CD4-positive, alpha-beta memory T cell (primary cell): ENCODE measurements at regions not wholly inside any gene's neighbourhood (a gene's known extent, or its start where the extent isn't known, plus 50 kb on each side); places are given as distances from the start of the nearest gene placed in this dataset.

Experiments used
- CTCF ChIA-PET: fragments of 350-600 bp; sonication (Branson Sonifier 250); formaldehyde crosslinking; loops from one replicate; lab custom pipeline; 2021; ENCODE audit warnings: inconsistent platforms; ENCODE audit not compliant: partially characterized antibody; lab: Charles Lee
- POLR2A ChIA-PET: fragments of 350-600 bp; sonication (Branson Sonifier 250); formaldehyde crosslinking; loops from one replicate; lab custom pipeline; 2021; ENCODE audit not compliant: partially characterized antibody; lab: Charles Lee
- DNase-seq, 5 donors: peaks; one replicate each; pipeline versions ENCODE4 v3.0.0 to v3.0.0-alpha.2; 2020 to 2022; ENCODE audit warnings: mixed read lengths in 1 of 5
- H3K27ac ChIP-seq: one replicate; pipeline ENCODE4 v1.7.0; 2013; ENCODE audit warnings: low read depth, low read length
- H3K27me3 ChIP-seq: 2 replicates; pipeline ENCODE4 v1.7.0; 2013; ENCODE audit warnings: mild to moderate bottlenecking, low read length, moderate library complexity; ENCODE audit not compliant: insufficient read depth
- H3K36me3 ChIP-seq: 2 replicates; pipeline ENCODE4 v1.7.0; 2013; ENCODE audit warnings: mild to moderate bottlenecking, low read length, moderate library complexity; ENCODE audit not compliant: insufficient read depth
- H3K4me1 ChIP-seq: 2 replicates; pipeline ENCODE4 v1.7.0; 2013; ENCODE audit warnings: mild to moderate bottlenecking, low read length, moderate library complexity; ENCODE audit not compliant: insufficient read depth
- H3K4me3 ChIP-seq, 2 donors: one replicate each; pipeline ENCODE4 v1.7.0; 2013; ENCODE audit warnings: low read length in 2 of 2, mild to moderate bottlenecking in 1 of 2
- H3K9me3 ChIP-seq, 2 donors: one replicate each; pipeline ENCODE4 v1.7.0; 2013; ENCODE audit warnings: low read length in 2 of 2, control low read depth in 1 of 2; ENCODE audit not compliant: control insufficient read depth in 1 of 2
- H3K27ac Mint-ChIP-seq, 7 donors: one replicate each; pipeline ENCODE4 v1.8.0; 2020 to 2021; ENCODE audit warnings: mixed read lengths in 7 of 7, mild to moderate bottlenecking in 6 of 7, inconsistent platforms in 3 of 7, moderate library complexity in 3 of 7
- H3K27me3 Mint-ChIP-seq, 2 donors: one replicate each; pipeline ENCODE4 v1.8.0; 2020 to 2021; ENCODE audit warnings: mixed read lengths in 2 of 2
- H3K36me3 Mint-ChIP-seq, 2 donors: one replicate each; pipeline ENCODE4 v1.8.0; 2020 to 2021; ENCODE audit warnings: mixed read lengths in 2 of 2, inconsistent platforms in 1 of 2, mild to moderate bottlenecking in 1 of 2
- H3K4me1 Mint-ChIP-seq, 4 donors: one replicate each; pipeline ENCODE4 v1.8.0; 2020 to 2021; ENCODE audit warnings: mixed read lengths in 4 of 4, mild to moderate bottlenecking in 1 of 4
- H3K4me3 Mint-ChIP-seq, 8 donors: one replicate each; pipeline ENCODE4 v1.8.0; 2020 to 2021; ENCODE audit warnings: mixed read lengths in 8 of 8, mild to moderate bottlenecking in 7 of 8, moderate library complexity in 6 of 8, inconsistent platforms in 3 of 8
- H3K9me3 Mint-ChIP-seq, 8 donors: one replicate each; pipeline ENCODE4 v1.8.0; 2020 to 2021; ENCODE audit warnings: mixed read lengths in 8 of 8, mild to moderate bottlenecking in 5 of 8, inconsistent platforms in 3 of 8, moderate library complexity in 1 of 8
- intact Hi-C: fragments of 100-400 bp; cut with micrococcal nuclease; formaldehyde crosslinking; loops from one replicate; pipeline ENCODE4 v1.15.1; 2023

DNA sequence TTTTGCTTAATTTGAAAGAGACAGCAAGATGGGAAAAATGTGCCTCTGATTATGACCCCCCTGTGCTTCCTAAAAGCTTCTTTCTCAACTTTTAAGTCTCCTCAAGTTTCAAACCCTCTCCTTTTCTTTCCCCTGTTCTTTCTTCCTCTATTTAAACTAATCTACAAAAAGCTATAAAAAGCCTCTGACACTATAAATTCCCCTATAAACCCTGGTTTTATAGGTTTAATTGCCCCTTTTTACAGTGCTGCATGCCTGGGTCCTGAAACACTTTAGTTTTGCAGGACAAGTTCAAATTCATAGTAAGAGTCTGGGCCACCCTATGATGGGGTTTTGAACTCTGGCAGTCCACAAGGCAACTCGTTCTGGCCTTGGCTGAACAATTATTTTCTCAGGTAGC lies 510.9 kb upstream of the TBX3 start:
- Mint-ChIP-seq H3K4me1 (no peaks in the 10 kb centered on the region), H3K36me3 (no peaks in the 10 kb centered on the region), H3K27ac (no peak overlapping the region), H3K4me3 (no peak overlapping the region), H3K27me3 (peaks cover 0 to 1% of the 10 kb centered on the region in 2 donors), H3K9me3 (peaks cover 0 to 12% (median 4%) of the 10 kb centered on the region in 8 donors)
- ChIA-PET POLR2A (no interaction called here), CTCF (no interaction called here)
- DNase-seq = no peak
- intact Hi-C loops = no loop called here
- Histone ChIP-seq H3K27ac (no peak overlapping the region), H3K4me3 (no peak overlapping the region), H3K4me1 (no peaks in the 10 kb centered on the region), H3K9me3 (no peaks in the 10 kb centered on the region), H3K27me3 (no peaks in the 10 kb centered on the region), H3K36me3 (no peaks in the 10 kb centered on the region)

DNA sequence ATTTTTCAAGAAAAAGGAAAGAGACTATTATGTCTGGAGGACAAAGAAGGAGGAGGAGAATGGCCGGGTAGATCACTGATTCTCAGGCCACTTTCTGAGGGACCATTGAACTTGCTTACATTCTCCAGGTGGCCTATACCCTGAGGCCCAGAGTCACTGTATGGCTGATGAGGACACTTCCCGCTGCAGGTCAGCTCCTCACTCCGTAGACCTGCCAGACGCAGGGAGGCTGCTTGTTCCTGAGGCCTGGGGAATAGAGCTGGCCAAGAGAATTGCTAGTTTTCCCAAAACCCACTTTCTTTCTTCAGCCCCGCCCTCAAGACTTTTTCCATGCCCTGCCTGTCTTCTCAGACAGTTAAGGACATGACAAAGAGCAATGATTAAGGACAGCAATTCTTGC lies 510.5 kb upstream of the TBX3 start:
- no peak for DNase-seq
- H3K36me3 ChIP-seq = no peaks in the 10 kb centered on the region
- H3K27ac ChIP-seq = no peak overlapping the region
- no peak overlapping the region for H3K4me3 Mint-ChIP-seq
- peaks cover 0 to 1% of the 10 kb centered on the region in 2 donors for H3K27me3 Mint-ChIP-seq
- H3K27me3 ChIP-seq = no peaks in the 10 kb centered on the region
- no peak overlapping the region for H3K4me3 ChIP-seq
- ChIA-PET CTCF (no interaction called here), POLR2A (no interaction called here)
- intact Hi-C loops = no loop called here
- H3K36me3 Mint-ChIP-seq = no peaks in the 10 kb centered on the region
- H3K4me1 ChIP-seq = no peaks in the 10 kb centered on the region
- H3K9me3 Mint-ChIP-seq = peaks cover 0 to 13% (median 4%) of the 10 kb centered on the region in 8 donors
- peaks cover 0 to under 1% of the 10 kb centered on the region in 2 donors for H3K9me3 ChIP-seq
- H3K4me1 Mint-ChIP-seq = no peaks in the 10 kb centered on the region
- no peak overlapping the region for H3K27ac Mint-ChIP-seq

DNA sequence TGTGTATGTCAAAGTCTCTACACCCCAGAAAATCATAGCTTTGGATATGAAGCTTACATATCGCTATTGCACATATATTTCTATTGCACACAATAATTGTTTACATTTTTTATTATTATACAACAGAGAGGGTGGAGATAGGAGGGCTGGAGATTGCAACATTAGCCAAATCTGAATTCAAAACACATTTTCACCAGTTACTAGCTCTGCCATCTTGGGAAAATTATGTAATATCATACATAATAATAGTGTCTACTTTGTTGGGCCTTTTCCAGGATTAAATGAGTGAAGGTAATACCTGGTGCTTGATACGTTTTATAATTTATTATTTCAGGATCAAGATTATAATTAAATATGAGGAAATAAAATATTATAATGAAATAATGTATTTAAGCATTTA lies 507.4 kb upstream of the TBX3 start:
- H3K4me3 ChIP-seq = no peak overlapping the region
- no peak for DNase-seq
- Mint-ChIP-seq H3K27me3 (no peaks in the 10 kb centered on the region), H3K4me1 (no peaks in the 10 kb centered on the region), H3K4me3 (no peak overlapping the region), H3K9me3 (peaks cover 0 to 13% (median 4%) of the 10 kb centered on the region in 8 donors), H3K27ac (no peak overlapping the region), H3K36me3 (no peaks in the 10 kb centered on the region)
- POLR2A ChIA-PET = no interaction called here
- no peaks in the 10 kb centered on the region for H3K4me1 ChIP-seq
- no peaks in the 10 kb centered on the region for H3K27me3 ChIP-seq
- CTCF ChIA-PET = interaction anchor here (1.3 kb wide), 1 partner anchor 10 kb away, joined by 4 read pairs; no protein-coding TSS in a partner anchor
- H3K27ac ChIP-seq = no peak overlapping the region
- peaks cover 0 to 2% of the 10 kb centered on the region in 2 donors for H3K9me3 ChIP-seq
- no peaks in the 10 kb centered on the region for H3K36me3 ChIP-seq
- intact Hi-C loops = no loop called here

DNA sequence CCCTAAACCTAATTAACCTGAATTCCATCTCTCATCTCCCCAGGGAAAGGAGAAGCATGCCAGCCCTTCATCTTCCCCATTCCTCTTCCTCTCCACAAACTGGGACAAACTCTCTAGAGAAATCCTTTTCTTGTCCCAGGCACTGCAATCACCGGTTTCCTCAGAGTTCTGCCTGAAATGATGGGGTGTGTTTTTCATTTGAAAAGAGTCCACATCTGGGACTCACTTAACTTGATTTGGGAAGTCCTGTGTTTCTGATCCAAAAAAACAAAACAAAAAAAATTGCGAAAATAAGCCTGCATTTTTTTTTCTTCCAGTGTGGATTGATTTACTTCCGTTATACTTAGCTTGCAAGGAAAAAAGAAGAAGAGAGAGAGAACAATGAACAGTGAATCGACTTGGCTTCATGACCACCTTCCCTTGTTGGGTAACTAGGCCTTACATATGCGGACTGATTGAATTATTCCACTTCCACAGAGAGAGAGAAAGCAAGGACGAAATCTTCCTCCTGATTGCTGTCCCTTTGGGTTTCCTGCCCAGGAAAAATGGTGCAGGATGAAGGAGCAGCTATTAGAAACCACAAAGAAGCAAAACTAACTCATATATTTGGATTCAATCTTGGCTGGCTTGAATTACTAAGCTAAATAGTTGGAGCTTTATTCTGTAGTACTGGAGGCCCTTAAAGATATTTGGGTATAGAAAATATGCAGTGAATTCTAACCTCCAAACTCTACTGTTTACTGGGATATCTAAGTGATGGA lies 506.2 kb upstream of the TBX3 start:
- peaks cover 0 to 12% (median 6%) of the 10 kb centered on the region in 8 donors for H3K9me3 Mint-ChIP-seq
- H3K27me3 Mint-ChIP-seq = no peaks in the 10 kb centered on the region
- intact Hi-C loops = no loop called here
- no peaks in the 10 kb centered on the region for H3K4me1 Mint-ChIP-seq
- ChIA-PET CTCF (interaction anchor here (1.3 kb wide), 1 partner anchor 9 kb away, joined by 4 read pairs; no protein-coding TSS in a partner anchor), POLR2A (no interaction called here)
- Histone ChIP-seq H3K36me3 (no peaks in the 10 kb centered on the region), H3K27ac (no peak overlapping the region), H3K9me3 (peaks cover 0 to 2% of the 10 kb centered on the region in 2 donors), H3K27me3 (no peaks in the 10 kb centered on the region), H3K4me1 (no peaks in the 10 kb centered on the region), H3K4me3 (no peak overlapping the region)
- H3K4me3 Mint-ChIP-seq = no peak overlapping the region
- H3K36me3 Mint-ChIP-seq = no peaks in the 10 kb centered on the region
- H3K27ac Mint-ChIP-seq = no peak overlapping the region
- no peak for DNase-seq

DNA sequence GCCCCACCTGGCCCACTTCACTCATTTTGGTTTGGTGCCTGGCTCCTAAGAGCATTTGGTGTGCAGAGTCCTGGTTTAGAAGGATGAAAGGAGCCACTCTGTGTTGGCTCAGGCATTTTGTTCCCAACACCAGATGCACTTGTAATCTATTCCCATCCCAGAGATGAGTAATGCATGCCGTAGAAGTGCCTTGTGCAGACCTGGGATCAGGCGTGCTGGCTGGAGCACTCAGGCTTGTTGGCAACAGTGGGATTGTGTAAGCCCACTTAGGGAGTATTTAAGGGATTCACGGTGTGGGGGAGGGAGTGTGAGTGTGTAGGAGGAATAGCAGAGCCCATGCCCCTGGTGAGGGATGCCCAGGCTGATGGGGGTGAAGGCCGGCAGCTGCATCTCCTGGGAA lies 501.5 kb upstream of the TBX3 start:
- POLR2A ChIA-PET = no interaction called here
- H3K4me3 Mint-ChIP-seq = no peak overlapping the region
- H3K4me3 ChIP-seq = no peak overlapping the region
- no peaks in the 10 kb centered on the region for H3K36me3 Mint-ChIP-seq
- H3K9me3 Mint-ChIP-seq = peaks cover 0 to 9% (median 6%) of the 10 kb centered on the region in 8 donors
- H3K27me3 ChIP-seq = no peaks in the 10 kb centered on the region
- H3K4me1 ChIP-seq = no peaks in the 10 kb centered on the region
- no peaks in the 10 kb centered on the region for H3K27me3 Mint-ChIP-seq
- intact Hi-C loops = no loop called here
- H3K4me1 Mint-ChIP-seq = no peaks in the 10 kb centered on the region
- no peak overlapping the region for H3K27ac Mint-ChIP-seq
- H3K27ac ChIP-seq = no peak overlapping the region
- H3K9me3 ChIP-seq = peaks cover 0 to 2% of the 10 kb centered on the region in 2 donors
- H3K36me3 ChIP-seq = no peaks in the 10 kb centered on the region
- no peak for DNase-seq
- CTCF ChIA-PET = no interaction called here

DNA sequence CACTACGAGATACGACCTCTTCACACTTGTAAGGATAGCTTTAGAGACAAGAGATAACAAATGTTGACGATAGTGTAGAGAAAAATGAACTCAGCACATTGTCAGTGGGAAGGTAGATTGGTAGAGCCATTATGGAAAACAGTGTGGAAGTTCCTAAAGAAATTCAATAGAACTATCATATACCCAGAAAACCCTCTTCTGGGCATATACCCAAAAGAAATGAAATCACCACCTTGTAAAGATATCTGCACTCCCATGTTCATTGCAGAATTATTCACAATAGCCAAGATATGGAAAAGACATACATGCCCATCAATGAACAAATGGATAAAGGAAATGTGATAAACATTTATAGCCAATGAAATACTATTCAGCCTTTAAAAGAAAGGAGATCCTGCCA lies 499.8 kb upstream of the TBX3 start:
- H3K27ac Mint-ChIP-seq = no peak overlapping the region

DNA sequence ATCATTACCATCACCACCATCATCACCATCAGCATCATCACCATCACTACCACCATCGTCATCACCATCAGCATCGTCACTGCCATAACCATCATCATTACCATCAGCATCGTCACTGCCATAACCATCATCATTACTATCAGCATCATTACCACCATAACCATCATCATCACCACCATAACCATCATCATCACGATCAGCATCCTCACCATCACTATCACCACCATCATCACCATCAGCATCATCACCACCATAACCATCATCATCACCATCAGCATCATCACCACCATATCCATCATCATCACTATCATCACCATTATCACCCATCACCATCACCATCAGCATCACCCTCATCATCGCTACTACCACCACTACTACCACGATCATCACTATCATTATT lies 493.9 kb upstream of the TBX3 start:
- intact Hi-C loops = no loop called here
- DNase-seq = no peak
- Mint-ChIP-seq H3K4me3 (no peak overlapping the region), H3K4me1 (no peaks in the 10 kb centered on the region), H3K36me3 (no peaks in the 10 kb centered on the region), H3K27me3 (no peaks in the 10 kb centered on the region), H3K27ac (no peak overlapping the region), H3K9me3 (peaks cover 0 to 4% (median 1%) of the 10 kb centered on the region in 8 donors)
- Histone ChIP-seq H3K4me1 (no peaks in the 10 kb centered on the region), H3K4me3 (no peak overlapping the region), H3K9me3 (no peaks in the 10 kb centered on the region), H3K27ac (no peak overlapping the region), H3K36me3 (no peaks in the 10 kb centered on the region), H3K27me3 (no peaks in the 10 kb centered on the region)
- ChIA-PET CTCF (no interaction called here), POLR2A (no interaction called here)

More for the DNA sequence above, 499.8 kb upstream of the TBX3 start:
- Histone ChIP-seq H3K27me3 (no peaks in the 10 kb centered on the region), H3K4me3 (no peak overlapping the region), H3K4me1 (no peaks in the 10 kb centered on the region), H3K36me3 (no peaks in the 10 kb centered on the region), H3K9me3 (no peaks in the 10 kb centered on the region), H3K27ac (no peak overlapping the region)
- Mint-ChIP-seq H3K27me3 (no peaks in the 10 kb centered on the region), H3K9me3 (peaks cover 0 to 9% (median 4%) of the 10 kb centered on the region in 8 donors), H3K4me3 (no peak overlapping the region), H3K36me3 (no peaks in the 10 kb centered on the region), H3K4me1 (no peaks in the 10 kb centered on the region)
- no peak for DNase-seq
- intact Hi-C loops = no loop called here
- ChIA-PET CTCF (no interaction called here), POLR2A (no interaction called here)
